ENCODE measurements at regions not wholly inside any gene's neighbourhood (a gene's known extent, or its start where the extent isn't known, plus 50 kb on each side); places are given as distances from the start of the nearest gene placed in this dataset.
"Not testable (repeated sequence)": the region's sequence is repeated elsewhere in the genome, so short reads cannot be mapped to it uniquely, and the experiment has no call there.

DNA sequence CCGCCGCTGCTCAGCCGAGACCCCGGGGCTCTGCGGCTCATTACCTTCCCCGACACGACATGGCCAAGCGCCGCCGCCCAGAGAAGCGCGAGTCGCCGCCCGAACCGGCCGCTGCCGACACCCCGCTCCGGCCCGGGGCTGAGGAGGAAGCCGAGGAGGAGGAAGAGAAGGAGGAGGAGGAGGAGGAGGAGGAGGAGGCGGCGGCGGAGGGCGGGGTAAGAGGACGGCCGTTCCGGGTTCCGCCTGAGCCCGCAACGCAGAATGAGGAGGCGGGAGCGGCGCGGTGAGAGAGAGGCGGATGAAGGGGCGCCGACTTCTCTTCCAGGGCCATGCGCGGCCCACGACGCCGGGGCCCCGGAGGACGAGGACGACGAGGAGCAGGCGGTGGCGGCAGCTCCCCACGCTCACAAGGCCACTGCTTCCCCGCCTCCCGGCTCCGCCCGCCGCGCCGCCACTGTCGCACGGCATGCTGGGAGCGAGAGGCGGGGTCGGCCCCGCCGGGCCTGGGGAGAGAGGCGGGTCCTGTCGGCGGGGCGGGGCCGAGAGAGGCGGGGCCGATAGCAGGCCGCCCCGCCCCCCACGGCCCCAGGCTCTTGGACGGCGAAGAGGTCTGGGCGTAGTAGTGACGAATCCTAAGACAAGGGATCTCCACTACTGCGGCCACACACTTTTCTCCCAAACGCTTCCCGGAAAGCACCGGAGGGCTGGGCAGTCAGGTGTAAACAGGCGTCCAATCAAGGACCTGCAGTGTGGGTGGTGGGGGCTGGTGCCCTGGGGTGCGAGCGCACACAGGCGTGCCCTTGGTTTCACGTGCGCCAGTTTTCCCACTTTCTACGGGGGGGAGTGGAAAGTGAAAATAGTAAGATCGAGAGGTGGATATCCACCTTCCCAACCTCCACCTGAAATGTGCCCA is 67.9 kb upstream of the SPN start:
- TF ChIP-seq, protein P1, sequence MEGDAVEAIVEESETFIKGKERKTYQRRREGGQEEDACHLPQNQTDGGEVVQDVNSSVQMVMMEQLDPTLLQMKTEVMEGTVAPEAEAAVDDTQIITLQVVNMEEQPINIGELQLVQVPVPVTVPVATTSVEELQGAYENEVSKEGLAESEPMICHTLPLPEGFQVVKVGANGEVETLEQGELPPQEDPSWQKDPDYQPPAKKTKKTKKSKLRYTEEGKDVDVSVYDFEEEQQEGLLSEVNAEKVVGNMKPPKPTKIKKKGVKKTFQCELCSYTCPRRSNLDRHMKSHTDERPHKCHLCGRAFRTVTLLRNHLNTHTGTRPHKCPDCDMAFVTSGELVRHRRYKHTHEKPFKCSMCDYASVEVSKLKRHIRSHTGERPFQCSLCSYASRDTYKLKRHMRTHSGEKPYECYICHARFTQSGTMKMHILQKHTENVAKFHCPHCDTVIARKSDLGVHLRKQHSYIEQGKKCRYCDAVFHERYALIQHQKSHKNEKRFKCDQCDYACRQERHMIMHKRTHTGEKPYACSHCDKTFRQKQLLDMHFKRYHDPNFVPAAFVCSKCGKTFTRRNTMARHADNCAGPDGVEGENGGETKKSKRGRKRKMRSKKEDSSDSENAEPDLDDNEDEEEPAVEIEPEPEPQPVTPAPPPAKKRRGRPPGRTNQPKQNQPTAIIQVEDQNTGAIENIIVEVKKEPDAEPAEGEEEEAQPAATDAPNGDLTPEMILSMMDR (conservative IDR thresholded peaks at IDR 0.05; ENCODE audit: low read depth, low read length), result not testable (repeated sequence)
- not testable (repeated sequence) for TF ChIP-seq EZH2phosphoT487 (IDR thresholded peaks at IDR 0.05; ENCODE audit: borderline replicate concordance, low read length)

All from PC-3 (cell line).